22Rv1 (cell line): ENCODE measurements at regions not wholly inside any gene's neighbourhood (a gene's known extent, or its start where the extent isn't known, plus 50 kb on each side); places are given as distances from the start of the nearest gene placed in this dataset.

Experiments
- ZFX ChIP-seq: fragments of 450-650 bp; IDR thresholded peaks from 2 replicates; pipeline ENCODE4 v1.6.1; 2017; ENCODE audit warnings: antibody characterized with exemption, borderline replicate concordance
- TF ChIP-seq, protein P1 (sequence below): fragments of 450-650 bp; IDR thresholded peaks from 2 replicates; pipeline ENCODE4 v1.5.1; 2017; ENCODE audit warnings: mild to moderate bottlenecking

DNA sequence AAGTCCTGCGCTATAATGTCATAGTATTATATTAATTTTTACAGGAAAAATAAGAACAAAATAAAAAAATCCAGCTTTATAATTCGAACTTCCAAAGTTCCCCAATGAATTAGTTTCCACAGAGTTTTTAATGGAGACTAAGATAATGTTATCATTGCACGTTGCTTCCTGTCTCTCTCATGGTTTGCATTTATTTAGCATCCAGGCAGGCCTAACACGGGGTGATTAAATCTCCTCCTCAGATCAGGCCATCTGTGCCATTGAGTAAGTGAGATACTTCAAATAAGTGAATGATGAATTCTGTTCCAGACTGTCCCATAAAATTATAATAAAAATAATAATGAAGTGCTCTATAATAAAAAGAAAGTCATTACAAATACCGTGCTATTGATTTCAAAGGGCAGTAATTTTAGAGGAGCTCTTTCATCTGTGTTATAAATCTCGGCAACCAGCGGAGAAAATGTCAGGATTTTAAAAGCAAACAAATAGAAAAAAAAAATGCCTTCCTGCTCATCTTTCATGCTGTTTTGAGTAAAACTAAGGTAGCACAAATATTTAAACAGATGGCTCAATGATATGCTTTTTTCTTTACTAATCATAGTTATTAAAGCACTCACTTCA lies 570.6 kb upstream of the ZNF608 start:
- TF ChIP-seq, protein P1, sequence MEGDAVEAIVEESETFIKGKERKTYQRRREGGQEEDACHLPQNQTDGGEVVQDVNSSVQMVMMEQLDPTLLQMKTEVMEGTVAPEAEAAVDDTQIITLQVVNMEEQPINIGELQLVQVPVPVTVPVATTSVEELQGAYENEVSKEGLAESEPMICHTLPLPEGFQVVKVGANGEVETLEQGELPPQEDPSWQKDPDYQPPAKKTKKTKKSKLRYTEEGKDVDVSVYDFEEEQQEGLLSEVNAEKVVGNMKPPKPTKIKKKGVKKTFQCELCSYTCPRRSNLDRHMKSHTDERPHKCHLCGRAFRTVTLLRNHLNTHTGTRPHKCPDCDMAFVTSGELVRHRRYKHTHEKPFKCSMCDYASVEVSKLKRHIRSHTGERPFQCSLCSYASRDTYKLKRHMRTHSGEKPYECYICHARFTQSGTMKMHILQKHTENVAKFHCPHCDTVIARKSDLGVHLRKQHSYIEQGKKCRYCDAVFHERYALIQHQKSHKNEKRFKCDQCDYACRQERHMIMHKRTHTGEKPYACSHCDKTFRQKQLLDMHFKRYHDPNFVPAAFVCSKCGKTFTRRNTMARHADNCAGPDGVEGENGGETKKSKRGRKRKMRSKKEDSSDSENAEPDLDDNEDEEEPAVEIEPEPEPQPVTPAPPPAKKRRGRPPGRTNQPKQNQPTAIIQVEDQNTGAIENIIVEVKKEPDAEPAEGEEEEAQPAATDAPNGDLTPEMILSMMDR: no peak
- TF ChIP-seq ZFX: no peak
